SU-DHL-6 (cell line): ENCODE measurements at regions not wholly inside any gene's neighbourhood (a gene's known extent, or its start where the extent isn't known, plus 50 kb on each side); places are given as distances from the start of the nearest gene placed in this dataset.
"Not testable (repeated sequence)": the region's sequence is repeated elsewhere in the genome, so short reads cannot be mapped to it uniquely, and the experiment has no call there.

Source experiments
- H2AFZ ChIP-seq: fragments of 200-600 bp; sonication (generic); 2 replicates; pipeline ENCODE4 v1.6.1; 2014; ENCODE audit warnings: low read depth, mild to moderate bottlenecking, moderate library complexity, mixed read lengths, antibody characterized with exemption, low read length; ENCODE audit not compliant: severe bottlenecking
- H3F3A ChIP-seq: fragments of 200-600 bp; shearing (Covaris generic); 2 replicates; pipeline ENCODE4 v1.6.0; 2016; ENCODE audit warnings: antibody characterized with exemption, mild to moderate bottlenecking; ENCODE audit not compliant: insufficient read depth
- H3K27ac ChIP-seq: fragments of 200-600 bp; sonication (generic); 2 replicates; pipeline ENCODE4 v1.5.1; 2016; ENCODE audit warnings: low read depth, mild to moderate bottlenecking, low read length, moderate library complexity, mixed read lengths
- H3K27me3 ChIP-seq: fragments of 200-600 bp; sonication (generic), shearing (Covaris generic); 2 replicates; pipeline ENCODE4 v1.6.0; 2014; ENCODE audit warnings: mild to moderate bottlenecking, low read length
- H3K36me3 ChIP-seq: fragments of 200-600 bp; sonication (generic); 2 replicates; pipeline ENCODE4 v1.6.1; 2014; ENCODE audit warnings: mild to moderate bottlenecking, low read length, mixed read lengths
- H3K4me2 ChIP-seq: fragments of 300-600, 200-600 bp; shearing (Covaris generic), sonication (generic); 2 replicates; pipeline ENCODE4 v1.6.0; 2014; ENCODE audit warnings: low read length, low read depth, mild to moderate bottlenecking; ENCODE audit not compliant: poor library complexity, severe bottlenecking
- H3K4me3 ChIP-seq: fragments of 200-600 bp; sonication (generic); 2 replicates; pipeline ENCODE4 v1.5.1; 2014; ENCODE audit warnings: antibody characterized with exemption, low read length, mild to moderate bottlenecking, mixed read lengths; ENCODE audit not compliant: insufficient read depth, poor library complexity, severe bottlenecking
- H3K79me2 ChIP-seq: fragments of 200-600 bp; sonication (generic); 2 replicates; pipeline ENCODE4 v1.6.1; 2014; ENCODE audit warnings: mild to moderate bottlenecking, low read length, moderate library complexity; ENCODE audit not compliant: insufficient read depth
- H3K9ac ChIP-seq: fragments of 200-600 bp; sonication (generic); 2 replicates; pipeline ENCODE4 v1.7.0; 2014; ENCODE audit warnings: mild to moderate bottlenecking, low read length
- H3K9me2 ChIP-seq: fragments of 200-600 bp; sonication (generic); replicated peaks from 2 replicates; pipeline ENCODE4 v1.6.1; 2014; ENCODE audit warnings: low read length; ENCODE audit not compliant: insufficient read depth
- H3K9me3 ChIP-seq: fragments of 200-600 bp; sonication (generic); 2 replicates; pipeline ENCODE4 v1.6.1; 2014; ENCODE audit warnings: low read length, mixed read lengths; ENCODE audit not compliant: insufficient read depth
- H4K20me1 ChIP-seq: fragments of 200-600 bp; sonication (generic); 2 replicates; pipeline ENCODE4 v1.6.1; 2014; ENCODE audit warnings: low read depth, mild to moderate bottlenecking, antibody characterized with exemption, low read length, moderate library complexity, mixed read lengths
- CTCF ChIP-seq: fragments of 200-600 bp; sonication (generic); IDR thresholded peaks from one replicate; pipeline ENCODE4 v1.5.1; 2017; ENCODE audit warnings: antibody characterized with exemption, mild to moderate bottlenecking, low read length, moderate library complexity; ENCODE audit not compliant: insufficient read depth, poor library complexity, severe bottlenecking
- EZH2phosphoT487 ChIP-seq: fragments of 200-600 bp; sonication (generic), shearing (Covaris generic); conservative IDR thresholded peaks from 2 replicates; pipeline ENCODE4 v1.6.1; 2018; ENCODE audit warnings: mild to moderate bottlenecking, antibody characterized with exemption, low read length, moderate library complexity, mixed read lengths

GRCh38 chr4:128444544-128445302 is 157.1 kb upstream of the PGRMC2 start:
- Histone ChIP-seq H3K27ac (no peak overlapping the region), H3K36me3 (no peaks in the 10 kb centered on the region), H3K9me2 (no peaks in the 10 kb centered on the region), H3K27me3 (no peaks in the 10 kb centered on the region), H3K79me2 (no peaks in the 10 kb centered on the region), H2AFZ (no peak overlapping the region), H4K20me1 (no peaks in the 10 kb centered on the region), H3K9me3 (no peaks in the 10 kb centered on the region), H3K4me2 (no peak overlapping the region), H3K4me3 (no peak overlapping the region), H3K9ac (no peak overlapping the region), H3F3A (no peaks in the 10 kb centered on the region)
- no peak for TF ChIP-seq EZH2phosphoT487
- TF ChIP-seq CTCF: no peak

- H3K27ac ChIP-seq: no peak overlapping the region
- H3K27me3 ChIP-seq: no peaks in the 10 kb centered on the region
- H3K4me3 ChIP-seq: no peak overlapping the region
- no peaks in the 10 kb centered on the region for H3K9me3 ChIP-seq
- H2AFZ ChIP-seq: no peak overlapping the region
- H3K36me3 ChIP-seq: no peaks in the 10 kb centered on the region
- TF ChIP-seq CTCF (no peak), EZH2phosphoT487 (no peak)
- H3F3A ChIP-seq: no peaks in the 10 kb centered on the region
- no peaks in the 10 kb centered on the region for H4K20me1 ChIP-seq
- no peaks in the 10 kb centered on the region for H3K79me2 ChIP-seq
- H3K9ac ChIP-seq: no peak overlapping the region
- no peak overlapping the region for H3K4me2 ChIP-seq
- no peaks in the 10 kb centered on the region for H3K9me2 ChIP-seq
Measured at GRCh38 chr4:128440923-128441322, 153.3 kb upstream of the PGRMC2 start.

- H4K20me1 ChIP-seq, H3K36me3 ChIP-seq, H3K9me3 ChIP-seq, H3K79me2 ChIP-seq, H3K9ac ChIP-seq, H3K4me3 ChIP-seq, H3K27ac ChIP-seq, H2AFZ ChIP-seq, H3K4me2 ChIP-seq, H3K9me2 ChIP-seq, H3K27me3 ChIP-seq, H3F3A ChIP-seq: not testable (repeated sequence)
Measured at GRCh38 chr4:128437023-128437422, 149.4 kb upstream of the PGRMC2 start.

GRCh38 chr4:128429023-128429613 is 141.5 kb upstream of the PGRMC2 start:
- not testable (repeated sequence) for H3K9me3 ChIP-seq, H3K9ac ChIP-seq, H3F3A ChIP-seq, H3K27ac ChIP-seq, H3K36me3 ChIP-seq, H4K20me1 ChIP-seq, H2AFZ ChIP-seq, H3K9me2 ChIP-seq, H3K4me2 ChIP-seq, H3K79me2 ChIP-seq, H3K27me3 ChIP-seq, H3K4me3 ChIP-seq
